Right atrium auricular region (tissue), 2 donors: ENCODE measurements at regions not wholly inside any gene's neighbourhood (a gene's known extent, or its start where the extent isn't known, plus 50 kb on each side); places are given as distances from the start of the nearest gene placed in this dataset.

Experiments used
- DNase-seq: peaks from one replicate; pipeline ENCODE4 v3.0.0-alpha.2; 2019; ENCODE audit warnings: low spot score
- H3K27ac ChIP-seq, 2 donors: fragments of 200-600 bp; sonication (generic); 1 replicate in 1 of 2; 2 replicates in 1 of 2; pipeline ENCODE4 v1.5.1; 2016 to 2019
- H3K27me3 ChIP-seq, 2 donors: fragments of 200-600 bp; sonication (generic); one replicate each; pipeline versions ENCODE4 v1.5.1 to v1.6.0; 2017 to 2019
- H3K36me3 ChIP-seq: fragments of 200-600 bp; sonication (generic); one replicate; pipeline ENCODE4 v1.5.1; 2016
- H3K4me1 ChIP-seq, 2 donors: fragments of 200-600 bp; sonication (generic); one replicate each; pipeline versions ENCODE4 v1.5.1 to v1.6.0; 2017 to 2019
- H3K4me3 ChIP-seq, 2 donors: fragments of 200-600 bp; sonication (generic); 1 replicate in 1 of 2; 2 replicates in 1 of 2; pipeline ENCODE4 v1.5.1; 2017 to 2019; ENCODE audit warnings: mild to moderate bottlenecking in 1 of 2, moderate library complexity in 1 of 2
- H3K9me3 ChIP-seq, 2 donors: fragments of 200-600 bp; sonication (generic); one replicate each; pipeline ENCODE4 v1.5.1; 2019
- TF ChIP-seq, protein P1 (sequence below), 2 donors: fragments of 200-600 bp; sonication (generic); IDR thresholded peaks; one replicate each; pipeline ENCODE4 v1.5.1; 2019; ENCODE audit warnings: antibody characterized with exemption in 2 of 2

DNA sequence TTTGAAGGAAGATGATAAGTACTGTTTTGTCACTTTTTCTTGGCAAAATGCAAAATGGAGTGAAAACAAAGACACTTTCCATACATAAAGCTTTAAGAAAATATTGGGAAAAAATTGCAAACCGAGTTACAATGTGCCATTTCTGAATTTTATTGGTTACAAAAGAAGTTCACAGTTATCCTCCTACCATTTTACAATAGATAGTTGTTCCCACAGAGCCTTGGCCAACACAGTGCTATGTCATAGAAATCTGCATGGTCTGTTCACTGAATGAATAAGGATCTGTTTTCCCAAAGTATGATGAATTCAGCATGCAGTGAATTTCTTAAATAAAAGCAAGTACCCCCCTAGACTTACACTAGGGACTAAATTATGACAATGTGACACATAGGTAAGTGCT, 268.2 kb upstream of the POU3F2 start:
- H3K36me3 ChIP-seq: no peaks in the 10 kb centered on the region
- TF ChIP-seq, protein P1, sequence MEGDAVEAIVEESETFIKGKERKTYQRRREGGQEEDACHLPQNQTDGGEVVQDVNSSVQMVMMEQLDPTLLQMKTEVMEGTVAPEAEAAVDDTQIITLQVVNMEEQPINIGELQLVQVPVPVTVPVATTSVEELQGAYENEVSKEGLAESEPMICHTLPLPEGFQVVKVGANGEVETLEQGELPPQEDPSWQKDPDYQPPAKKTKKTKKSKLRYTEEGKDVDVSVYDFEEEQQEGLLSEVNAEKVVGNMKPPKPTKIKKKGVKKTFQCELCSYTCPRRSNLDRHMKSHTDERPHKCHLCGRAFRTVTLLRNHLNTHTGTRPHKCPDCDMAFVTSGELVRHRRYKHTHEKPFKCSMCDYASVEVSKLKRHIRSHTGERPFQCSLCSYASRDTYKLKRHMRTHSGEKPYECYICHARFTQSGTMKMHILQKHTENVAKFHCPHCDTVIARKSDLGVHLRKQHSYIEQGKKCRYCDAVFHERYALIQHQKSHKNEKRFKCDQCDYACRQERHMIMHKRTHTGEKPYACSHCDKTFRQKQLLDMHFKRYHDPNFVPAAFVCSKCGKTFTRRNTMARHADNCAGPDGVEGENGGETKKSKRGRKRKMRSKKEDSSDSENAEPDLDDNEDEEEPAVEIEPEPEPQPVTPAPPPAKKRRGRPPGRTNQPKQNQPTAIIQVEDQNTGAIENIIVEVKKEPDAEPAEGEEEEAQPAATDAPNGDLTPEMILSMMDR (IDR thresholded peaks at IDR 0.05): no peak

DNA sequence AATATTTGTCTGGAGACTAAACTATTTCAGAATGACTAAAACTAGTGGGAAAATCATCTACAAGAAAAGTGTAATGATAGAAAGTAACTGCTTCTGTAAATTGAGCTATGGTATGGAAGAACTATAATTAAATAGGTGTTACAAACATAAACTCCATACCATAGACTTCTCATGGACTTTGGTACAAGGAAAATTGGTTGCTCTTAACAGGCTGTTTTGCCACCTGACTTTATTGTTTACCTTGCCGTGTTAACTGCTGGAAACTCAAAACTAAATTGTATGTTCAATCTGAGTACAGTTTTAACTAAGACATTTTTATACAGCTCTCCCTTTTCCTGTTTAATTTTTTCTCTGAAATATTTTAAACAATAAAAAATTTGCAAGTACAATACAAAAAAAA, 261.8 kb upstream of the POU3F2 start:
- no peaks in the 10 kb centered on the region for H3K4me1 ChIP-seq
- TF ChIP-seq, protein P1 (IDR thresholded peaks at IDR 0.05): no peak
- H3K9me3 ChIP-seq: no peaks in the 10 kb centered on the region
- no peak overlapping the region for H3K27ac ChIP-seq
- no peak overlapping the region for H3K4me3 ChIP-seq
- no peak for DNase-seq
- H3K27me3 ChIP-seq: no peaks in the 10 kb centered on the region
- H3K36me3 ChIP-seq: no peaks in the 10 kb centered on the region

More for the DNA sequence above, 268.2 kb upstream of the POU3F2 start:
- no peak overlapping the region for H3K4me3 ChIP-seq
- H3K4me1 ChIP-seq: no peaks in the 10 kb centered on the region
- DNase-seq: no peak
- H3K27me3 ChIP-seq: no peaks in the 10 kb centered on the region
- no peak overlapping the region for H3K27ac ChIP-seq
- H3K9me3 ChIP-seq: no peaks in the 10 kb centered on the region

DNA sequence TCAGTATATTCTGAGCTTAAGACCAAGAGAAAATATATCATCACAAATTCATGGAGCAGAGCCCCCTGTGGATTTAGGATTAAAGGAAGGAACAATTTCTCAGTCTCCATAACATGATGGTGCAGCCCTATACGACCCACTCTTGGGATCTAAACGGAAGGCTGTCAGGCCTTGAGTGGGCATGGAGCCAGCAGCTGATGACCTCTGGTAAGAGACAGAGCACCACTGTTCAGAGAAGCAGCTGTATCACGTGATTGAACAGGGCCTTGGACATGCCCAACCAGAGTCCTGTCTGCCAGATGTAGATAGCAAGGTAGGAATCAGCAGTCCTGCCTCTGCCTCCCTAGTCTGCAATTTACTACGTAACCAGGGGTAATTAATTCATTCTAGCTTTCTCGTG, 259.4 kb upstream of the POU3F2 start:
- H3K27ac ChIP-seq: no peak overlapping the region
- DNase-seq: no peak
- H3K27me3 ChIP-seq: no peaks in the 10 kb centered on the region
- no peaks in the 10 kb centered on the region for H3K4me1 ChIP-seq
- H3K4me3 ChIP-seq: no peak overlapping the region
- no peaks in the 10 kb centered on the region for H3K36me3 ChIP-seq
- TF ChIP-seq, protein P1 (IDR thresholded peaks at IDR 0.05): no peak
- H3K9me3 ChIP-seq: no peaks in the 10 kb centered on the region

DNA sequence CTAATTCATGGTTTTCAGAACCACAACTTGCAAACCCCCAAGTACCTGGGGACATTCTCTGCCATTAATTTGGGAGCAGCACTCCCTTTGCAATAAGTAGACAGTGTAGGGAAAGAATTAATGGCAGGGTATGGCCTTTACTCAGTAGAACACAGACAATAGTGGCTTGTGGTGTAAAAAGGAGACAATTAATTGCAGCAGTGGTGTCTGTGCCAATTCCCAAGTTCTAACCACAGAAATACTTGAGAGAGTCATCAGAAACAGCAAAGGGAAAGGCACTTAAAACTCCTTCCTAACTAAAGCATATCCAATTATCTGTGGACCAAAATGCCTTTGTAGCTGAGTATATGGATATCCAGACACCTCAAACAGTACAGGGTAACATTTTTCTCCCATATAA, 257.6 kb upstream of the POU3F2 start:
- Histone ChIP-seq H3K9me3 (no peaks in the 10 kb centered on the region), H3K4me3 (no peak overlapping the region), H3K27ac (no peak overlapping the region), H3K27me3 (no peaks in the 10 kb centered on the region), H3K4me1 (no peaks in the 10 kb centered on the region), H3K36me3 (no peaks in the 10 kb centered on the region)
- TF ChIP-seq, protein P1 (IDR thresholded peaks at IDR 0.05): no peak
- DNase-seq: no peak

DNA sequence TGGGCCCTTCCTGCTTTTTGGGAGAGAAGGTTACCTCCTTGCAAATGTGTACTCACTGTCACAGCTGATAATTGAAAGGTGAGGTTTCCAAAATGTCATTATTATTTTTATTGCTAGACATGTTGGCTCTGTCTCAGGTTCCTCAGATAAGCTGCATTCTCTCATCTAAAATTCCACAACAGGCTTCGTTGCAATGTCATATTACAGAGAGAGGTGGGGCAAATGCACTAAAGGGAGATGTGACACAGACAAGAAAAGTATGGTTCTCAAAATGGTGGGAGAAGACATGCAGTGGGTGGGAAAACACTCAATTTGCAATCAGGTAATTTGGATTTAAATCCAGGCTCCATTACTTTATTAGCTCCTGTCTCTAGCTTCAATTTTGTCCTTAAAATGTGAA, 256.4 kb upstream of the POU3F2 start:
- Histone ChIP-seq H3K4me1 (no peaks in the 10 kb centered on the region), H3K9me3 (no peaks in the 10 kb centered on the region), H3K27me3 (no peaks in the 10 kb centered on the region), H3K4me3 (no peak overlapping the region), H3K27ac (no peak overlapping the region), H3K36me3 (no peaks in the 10 kb centered on the region)
- no peak for DNase-seq
- TF ChIP-seq, protein P1 (IDR thresholded peaks at IDR 0.05): no peak

DNA sequence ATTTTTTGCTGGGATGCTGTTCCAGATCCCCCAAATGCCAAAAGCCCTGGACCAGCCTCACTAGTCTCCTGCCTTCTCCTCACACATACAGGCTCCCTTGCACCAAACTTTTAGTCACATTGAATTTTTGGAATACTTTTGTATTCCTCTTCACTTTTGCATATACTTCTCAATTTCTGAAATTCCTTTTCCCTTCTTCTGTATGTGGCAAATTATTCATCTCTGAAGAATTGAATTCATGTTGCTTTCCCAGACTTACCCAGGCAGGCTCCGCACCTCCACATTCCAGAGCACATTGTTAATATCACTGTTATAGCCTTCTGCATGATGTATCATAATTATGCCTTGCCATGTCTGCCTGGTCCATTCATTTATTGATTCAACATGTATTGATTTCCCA, 255.3 kb upstream of the POU3F2 start:
- TF ChIP-seq, protein P1 (IDR thresholded peaks at IDR 0.05): no peak
- Histone ChIP-seq H3K36me3 (no peaks in the 10 kb centered on the region), H3K4me3 (no peak overlapping the region), H3K27ac (no peak overlapping the region), H3K4me1 (no peaks in the 10 kb centered on the region), H3K9me3 (no peaks in the 10 kb centered on the region), H3K27me3 (no peaks in the 10 kb centered on the region)
- no peak for DNase-seq
